ENCODE measurements at regions not wholly inside any gene's neighbourhood (a gene's known extent, or its start where the extent isn't known, plus 50 kb on each side); places are given as distances from the start of the nearest gene placed in this dataset.

DNA sequence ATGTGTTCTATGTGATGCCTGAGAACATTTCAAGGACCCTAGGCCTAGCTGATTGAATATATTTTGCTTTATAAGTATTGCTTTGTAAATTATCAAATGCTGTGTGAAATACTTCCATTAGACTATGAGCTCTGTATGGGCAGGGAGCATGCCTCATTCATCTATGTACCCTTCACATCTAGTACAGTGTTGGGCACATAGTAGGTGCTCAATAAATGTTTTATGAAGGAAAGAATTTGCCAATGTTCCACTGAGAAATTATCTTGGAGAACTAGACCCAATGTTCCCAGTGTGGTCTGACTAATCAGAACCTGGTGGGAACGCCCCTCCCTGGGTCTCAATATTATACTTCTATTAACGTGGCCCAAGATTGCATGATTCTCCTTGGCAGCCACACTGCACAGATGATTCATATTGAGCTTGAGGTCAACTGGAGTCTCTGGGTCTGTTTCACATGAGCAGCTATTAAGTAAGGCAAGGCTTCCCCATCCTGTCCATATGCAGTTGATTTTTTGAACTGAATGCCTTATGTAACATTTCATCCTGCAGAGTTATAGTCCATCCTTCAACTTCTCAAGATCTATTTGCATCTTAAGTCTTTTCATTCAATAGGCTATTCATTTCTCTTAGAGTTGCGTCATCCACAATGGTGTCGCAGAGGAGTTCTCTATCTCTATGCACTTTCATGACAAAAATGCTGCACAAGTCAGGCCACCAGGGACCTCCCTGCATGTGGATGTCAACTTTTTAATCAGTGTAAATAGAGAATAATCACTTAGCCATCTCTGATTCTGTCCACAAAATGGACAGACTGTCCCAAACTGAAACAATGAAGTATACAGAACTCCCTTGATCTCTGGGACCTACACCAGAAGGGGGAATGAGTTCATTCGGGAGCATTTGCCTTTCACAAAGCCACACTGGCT, 257.6 kb downstream of the CYP26B1 start:
- Histone ChIP-seq H2AFZ (ENCODE audit: low read depth, low read length) (no peak overlapping the region), H3K27ac (ENCODE audit: low read length) (no peak overlapping the region), H3K9me2 (ENCODE audit: insufficient read depth, low read length) (no peaks in the 10 kb centered on the region), H3K4me2 (ENCODE audit: low read length) (no peak overlapping the region), H3K4me3 (ENCODE audit: low read length) (no peak overlapping the region), H3K9me3 (ENCODE audit: low read length) (no peaks in the 10 kb centered on the region), H3K9ac (ENCODE audit: low read length) (no peak overlapping the region), H3K36me3 (ENCODE audit: insufficient read depth, low read length) (no peaks in the 10 kb centered on the region), H3K27me3 (ENCODE audit: insufficient read depth, low read depth, low read length) (no peaks in the 10 kb centered on the region), H3K79me2 (replicated peaks; ENCODE audit: insufficient read depth, low read length) (no peaks in the 10 kb centered on the region), H4K20me1 (ENCODE audit: insufficient read depth) (no peaks in the 10 kb centered on the region), H3F3A (ENCODE audit: insufficient read depth, low read length, poor library complexity, severe bottlenecking) (no peaks in the 10 kb centered on the region)
- TF ChIP-seq, protein P1, sequence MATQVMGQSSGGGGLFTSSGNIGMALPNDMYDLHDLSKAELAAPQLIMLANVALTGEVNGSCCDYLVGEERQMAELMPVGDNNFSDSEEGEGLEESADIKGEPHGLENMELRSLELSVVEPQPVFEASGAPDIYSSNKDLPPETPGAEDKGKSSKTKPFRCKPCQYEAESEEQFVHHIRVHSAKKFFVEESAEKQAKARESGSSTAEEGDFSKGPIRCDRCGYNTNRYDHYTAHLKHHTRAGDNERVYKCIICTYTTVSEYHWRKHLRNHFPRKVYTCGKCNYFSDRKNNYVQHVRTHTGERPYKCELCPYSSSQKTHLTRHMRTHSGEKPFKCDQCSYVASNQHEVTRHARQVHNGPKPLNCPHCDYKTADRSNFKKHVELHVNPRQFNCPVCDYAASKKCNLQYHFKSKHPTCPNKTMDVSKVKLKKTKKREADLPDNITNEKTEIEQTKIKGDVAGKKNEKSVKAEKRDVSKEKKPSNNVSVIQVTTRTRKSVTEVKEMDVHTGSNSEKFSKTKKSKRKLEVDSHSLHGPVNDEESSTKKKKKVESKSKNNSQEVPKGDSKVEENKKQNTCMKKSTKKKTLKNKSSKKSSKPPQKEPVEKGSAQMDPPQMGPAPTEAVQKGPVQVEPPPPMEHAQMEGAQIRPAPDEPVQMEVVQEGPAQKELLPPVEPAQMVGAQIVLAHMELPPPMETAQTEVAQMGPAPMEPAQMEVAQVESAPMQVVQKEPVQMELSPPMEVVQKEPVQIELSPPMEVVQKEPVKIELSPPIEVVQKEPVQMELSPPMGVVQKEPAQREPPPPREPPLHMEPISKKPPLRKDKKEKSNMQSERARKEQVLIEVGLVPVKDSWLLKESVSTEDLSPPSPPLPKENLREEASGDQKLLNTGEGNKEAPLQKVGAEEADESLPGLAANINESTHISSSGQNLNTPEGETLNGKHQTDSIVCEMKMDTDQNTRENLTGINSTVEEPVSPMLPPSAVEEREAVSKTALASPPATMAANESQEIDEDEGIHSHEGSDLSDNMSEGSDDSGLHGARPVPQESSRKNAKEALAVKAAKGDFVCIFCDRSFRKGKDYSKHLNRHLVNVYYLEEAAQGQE (IDR thresholded peaks at IDR 0.05; ENCODE audit: borderline replicate concordance): no peak
- no peak for TF ChIP-seq MXI1 (conservative IDR thresholded peaks at IDR 0.05; ENCODE audit: poor library complexity, severe bottlenecking)
- no peak for TF ChIP-seq TAF1 (IDR thresholded peaks at IDR 0.05; ENCODE audit: low read depth)
- no peak for TF ChIP-seq EP300 (conservative IDR thresholded peaks at IDR 0.05; ENCODE audit: poor library complexity, severe bottlenecking)
- no peak for TF ChIP-seq POLR2AphosphoS5 (IDR thresholded peaks at IDR 0.05)
- no peak for TF ChIP-seq SMC3 (conservative IDR thresholded peaks at IDR 0.05; ENCODE audit: poor library complexity)
- TF ChIP-seq, protein P2, sequence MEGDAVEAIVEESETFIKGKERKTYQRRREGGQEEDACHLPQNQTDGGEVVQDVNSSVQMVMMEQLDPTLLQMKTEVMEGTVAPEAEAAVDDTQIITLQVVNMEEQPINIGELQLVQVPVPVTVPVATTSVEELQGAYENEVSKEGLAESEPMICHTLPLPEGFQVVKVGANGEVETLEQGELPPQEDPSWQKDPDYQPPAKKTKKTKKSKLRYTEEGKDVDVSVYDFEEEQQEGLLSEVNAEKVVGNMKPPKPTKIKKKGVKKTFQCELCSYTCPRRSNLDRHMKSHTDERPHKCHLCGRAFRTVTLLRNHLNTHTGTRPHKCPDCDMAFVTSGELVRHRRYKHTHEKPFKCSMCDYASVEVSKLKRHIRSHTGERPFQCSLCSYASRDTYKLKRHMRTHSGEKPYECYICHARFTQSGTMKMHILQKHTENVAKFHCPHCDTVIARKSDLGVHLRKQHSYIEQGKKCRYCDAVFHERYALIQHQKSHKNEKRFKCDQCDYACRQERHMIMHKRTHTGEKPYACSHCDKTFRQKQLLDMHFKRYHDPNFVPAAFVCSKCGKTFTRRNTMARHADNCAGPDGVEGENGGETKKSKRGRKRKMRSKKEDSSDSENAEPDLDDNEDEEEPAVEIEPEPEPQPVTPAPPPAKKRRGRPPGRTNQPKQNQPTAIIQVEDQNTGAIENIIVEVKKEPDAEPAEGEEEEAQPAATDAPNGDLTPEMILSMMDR (IDR thresholded peaks at IDR 0.05; ENCODE audit: poor library complexity, severe bottlenecking): no peak
- TF ChIP-seq RAD21 (conservative IDR thresholded peaks at IDR 0.05): no peak
- no peak for TF ChIP-seq EZH2 (IDR thresholded peaks at IDR 0.05; ENCODE audit: borderline replicate concordance, insufficient read depth, low read length, poor library complexity, severe bottlenecking)

DNA sequence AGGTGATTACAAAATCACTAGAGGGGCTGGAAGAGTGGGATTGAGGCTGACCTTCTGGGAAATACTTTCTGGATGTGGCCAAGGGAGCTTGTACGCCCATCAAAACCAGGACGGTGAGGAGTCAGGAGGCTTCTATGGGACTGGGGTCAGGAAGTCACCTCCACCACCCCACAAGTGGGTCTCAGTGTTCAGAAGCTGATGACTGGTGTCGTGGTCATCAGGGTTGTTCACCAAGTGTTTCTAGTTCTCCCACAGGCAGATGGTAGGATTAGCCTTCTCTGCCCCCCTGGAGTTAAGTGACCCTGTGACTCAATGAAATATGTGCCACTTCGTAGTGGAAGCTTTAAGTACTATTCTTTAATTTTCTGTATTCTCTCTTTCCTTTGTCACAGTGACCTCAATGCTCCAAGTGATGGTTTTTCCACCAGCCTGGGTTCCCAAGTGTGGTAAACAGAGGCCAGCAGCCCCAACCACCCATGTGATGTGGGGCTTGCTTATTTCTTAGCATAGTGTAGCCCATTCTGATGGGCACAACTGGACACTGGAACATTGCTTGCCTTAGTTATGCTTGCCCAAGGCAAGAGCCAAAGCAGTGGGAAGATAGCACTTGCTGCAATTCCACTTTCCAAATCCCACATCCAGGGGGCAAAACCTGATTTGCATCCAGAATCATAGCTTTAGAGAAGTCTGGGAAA, 258.8 kb downstream of the CYP26B1 start:
- Histone ChIP-seq H3K27me3 (ENCODE audit: insufficient read depth, low read depth, low read length) (no peaks in the 10 kb centered on the region), H3K79me2 (replicated peaks; ENCODE audit: insufficient read depth, low read length) (no peaks in the 10 kb centered on the region), H2AFZ (ENCODE audit: low read depth, low read length) (no peak overlapping the region), H3K4me3 (ENCODE audit: low read length) (no peak overlapping the region), H3K36me3 (ENCODE audit: insufficient read depth, low read length) (no peaks in the 10 kb centered on the region), H3K27ac (ENCODE audit: low read length) (no peak overlapping the region), H3K9ac (ENCODE audit: low read length) (no peak overlapping the region), H3K9me2 (ENCODE audit: insufficient read depth, low read length) (no peaks in the 10 kb centered on the region), H3F3A (ENCODE audit: insufficient read depth, low read length, poor library complexity, severe bottlenecking) (no peaks in the 10 kb centered on the region), H3K9me3 (ENCODE audit: low read length) (no peaks in the 10 kb centered on the region), H3K4me2 (ENCODE audit: low read length) (no peak overlapping the region), H4K20me1 (ENCODE audit: insufficient read depth) (no peaks in the 10 kb centered on the region)
- no peak for TF ChIP-seq SMC3 (conservative IDR thresholded peaks at IDR 0.05; ENCODE audit: poor library complexity)
- no peak for TF ChIP-seq EP300 (conservative IDR thresholded peaks at IDR 0.05; ENCODE audit: poor library complexity, severe bottlenecking)
- TF ChIP-seq POLR2AphosphoS5 (IDR thresholded peaks at IDR 0.05): no peak
- no peak for TF ChIP-seq RAD21 (conservative IDR thresholded peaks at IDR 0.05)
- no peak for TF ChIP-seq EZH2 (IDR thresholded peaks at IDR 0.05; ENCODE audit: borderline replicate concordance, insufficient read depth, low read length, poor library complexity, severe bottlenecking)
- TF ChIP-seq, protein P2 (IDR thresholded peaks at IDR 0.05; ENCODE audit: poor library complexity, severe bottlenecking): no peak
- TF ChIP-seq, protein P1 (IDR thresholded peaks at IDR 0.05; ENCODE audit: borderline replicate concordance): no peak
- TF ChIP-seq MXI1 (conservative IDR thresholded peaks at IDR 0.05; ENCODE audit: poor library complexity, severe bottlenecking): no peak
- TF ChIP-seq TAF1 (IDR thresholded peaks at IDR 0.05; ENCODE audit: low read depth): no peak

Data from neural cell (in vitro differentiated cells).